K562 (cell line): ENCODE measurements at regions not wholly inside any gene's neighbourhood (a gene's known extent, or its start where the extent isn't known, plus 50 kb on each side); places are given as distances from the start of the nearest gene placed in this dataset.

Experiments used
- ATAC-seq: fragments of 200-7000 bp; cut with Tn5 transposase; 3 replicates; pipeline ENCODE4 v1.9.1; 2020; ENCODE audit warnings: moderate library complexity
- BruUV-seq: library from RNA; stranded (reverse); fragments of 400-500 nt; replicated peaks from 2 replicates; lab custom pipeline; 2021; lab: Mats Ljungman, UMichigan
- CTCF ChIA-PET: fragments of 300-600 bp; formaldehyde crosslinking; extraction: SDS; loops from one replicate; lab custom pipeline; 2021; ENCODE audit warnings: low intra/inter-chr PET ratio; lab: Yijun Ruan, JAX
- POLR2A ChIA-PET: fragments of 300-600, 350-650 bp; sonication (Branson Sonifier 250); formaldehyde crosslinking; extraction: SDS; loops from one replicate; lab custom pipeline; 2021; ENCODE audit warnings: antibody characterized with exemption, inconsistent platforms; lab: Yijun Ruan, JAX
- DNase-seq, 4 experiments: peaks; one replicate each; pipeline versions ENCODE4 v3.0.0 to v3.0.0-alpha.2; 2011 to 2018; ENCODE audit warnings: low spot score in 3 of 4, mixed read lengths in 3 of 4; ENCODE audit errors: extremely low read depth in 1 of 4
- FAIRE-seq: peaks from 2 replicates; lab custom pipeline; 2011; peaks lifted over from hg19 to GRCh38; lab: Jason Lieb, UNC
- H2AFZ ChIP-seq: 2 replicates; pipeline ENCODE4 v1.6.0; 2011; ENCODE audit warnings: low read depth, low read length, control low read depth, inconsistent platforms
- H3K27ac ChIP-seq: fragments of 200-600 bp; 3 replicates; pipeline ENCODE4 v1.8.0; 2011; ENCODE audit warnings: low read depth, mild to moderate bottlenecking, control low read depth, inconsistent platforms, low read length, moderate library complexity, mixed read lengths; ENCODE audit errors: extremely low read depth
- H3K27me3 ChIP-seq, 2 experiments: fragments of 300-600 bp in 1 of 2; 2 replicates in 1 of 2; 3 replicates in 1 of 2; pipeline versions ENCODE4 v1.6.0 to v1.8.0; 2011; ENCODE audit warnings: inconsistent platforms in 2 of 2, low read length in 2 of 2, mild to moderate bottlenecking in 1 of 2, mixed read lengths in 1 of 2, moderate library complexity in 1 of 2; ENCODE audit not compliant: control insufficient read depth in 2 of 2, insufficient read depth in 2 of 2
- H3K36me3 ChIP-seq: fragments of 300-600 bp; 3 replicates; pipeline ENCODE4 v1.8.0; 2011; ENCODE audit warnings: mild to moderate bottlenecking, low read length, inconsistent platforms; ENCODE audit not compliant: control insufficient read depth, insufficient read depth
- H3K4me1 ChIP-seq, 2 experiments: fragments of 200-600 bp in 1 of 2; replicated peaks in 1 of 2; 2 replicates in 1 of 2; 3 replicates in 1 of 2; pipeline versions ENCODE4 v1.5.1 to v1.8.0; 2011; ENCODE audit warnings: inconsistent platforms in 2 of 2, low read length in 2 of 2, mild to moderate bottlenecking in 1 of 2, mixed read lengths in 1 of 2, moderate library complexity in 1 of 2; ENCODE audit not compliant: control insufficient read depth in 2 of 2, insufficient read depth in 2 of 2
- H3K4me2 ChIP-seq: 2 replicates; pipeline ENCODE4 v1.6.1; 2011; ENCODE audit warnings: low read length, control low read depth, inconsistent platforms, mixed read lengths; ENCODE audit not compliant: insufficient read depth
- H3K4me3 ChIP-seq: fragments of 200-600 bp; sonication (generic), shearing (Covaris generic); 2 replicates; pipeline ENCODE4 v1.5.1; 2016; ENCODE audit warnings: control low read depth, inconsistent platforms
- H3K79me2 ChIP-seq: fragments of 200-600 bp; 3 replicates; pipeline ENCODE4 v1.8.0; 2011; ENCODE audit warnings: low read length, inconsistent platforms; ENCODE audit not compliant: control insufficient read depth, insufficient read depth
- H3K9ac ChIP-seq, 2 experiments: 2 replicates each; pipeline versions ENCODE4 v1.6.0 to v1.6.1; 2011; ENCODE audit warnings: low read depth in 2 of 2, low read length in 2 of 2, control low read depth in 1 of 2, inconsistent platforms in 1 of 2, mild to moderate bottlenecking in 1 of 2, mixed read lengths in 1 of 2; ENCODE audit not compliant: insufficient read depth in 1 of 2
- H3K9me1 ChIP-seq: one replicate; pipeline ENCODE4 v1.6.0; 2011; ENCODE audit warnings: inconsistent platforms, mild to moderate bottlenecking, low read length, moderate library complexity; ENCODE audit not compliant: control insufficient read depth, insufficient read depth
- H3K9me3 ChIP-seq: replicated peaks from 2 replicates; pipeline ENCODE4 v1.5.1; 2011; ENCODE audit warnings: low read depth, low read length, inconsistent platforms; ENCODE audit not compliant: control insufficient read depth, insufficient read depth
- H4K20me1 ChIP-seq: replicated peaks from 2 replicates; pipeline ENCODE4 v1.6.1; 2011; ENCODE audit warnings: low read length, inconsistent platforms, mixed read lengths; ENCODE audit not compliant: control insufficient read depth, insufficient read depth
- ARNT ChIP-seq, 2 experiments: fragments of 450-650 bp; IDR thresholded peaks; 2 replicates each; pipeline ENCODE4 v1.6.1; 2016; ENCODE audit warnings: mild to moderate bottlenecking in 1 of 2
- CBX3 ChIP-seq, 2 experiments: IDR thresholded peaks; 1 replicate in 1 of 2; 2 replicates in 1 of 2; pipeline ENCODE4 v1.6.1; 2012; ENCODE audit warnings: inconsistent platforms in 2 of 2, low read length in 2 of 2, borderline replicate concordance in 1 of 2, control low read depth in 1 of 2
- ELF1 ChIP-seq: fragments of 200-800 bp; sonication (Bioruptor generic); IDR thresholded peaks from 2 replicates; pipeline ENCODE4 v1.6.1; 2016; ENCODE audit warnings: missing genetic modification characterization, missing compliant biosample characterization
- GABPA ChIP-seq: fragments of 200-800 bp; sonication (Bioruptor generic); conservative IDR thresholded peaks from 2 replicates; pipeline ENCODE4 v1.6.1; 2016; ENCODE audit warnings: low read depth, missing genetic modification characterization, missing compliant biosample characterization
- HDGF ChIP-seq: fragments of 450-650 bp; IDR thresholded peaks from 2 replicates; pipeline ENCODE4 v1.6.1; 2016
- KDM5B ChIP-seq: fragments of 200-600 bp; sonication (generic); IDR thresholded peaks from 2 replicates; pipeline ENCODE4 v1.6.1; 2012; ENCODE audit warnings: low read depth, mild to moderate bottlenecking, moderate library complexity, low read length, control low read depth, inconsistent platforms; ENCODE audit not compliant: insufficient replicate concordance
- MAZ ChIP-seq, 2 experiments: fragments of 450-650 bp in 1 of 2; sonication (generic) in 1 of 2; formaldehyde crosslinking; IDR thresholded peaks in 1 of 2; conservative IDR thresholded peaks in 1 of 2; 2 replicates each; pipeline versions ENCODE4 v1.4.0 to v1.5.0; 2020; ENCODE audit warnings: mild to moderate bottlenecking in 1 of 2, missing genetic modification reagents in 1 of 2
- MEF2A ChIP-seq: IDR thresholded peaks from 2 replicates; pipeline ENCODE4 v1.6.1; 2011; ENCODE audit warnings: low read depth, mild to moderate bottlenecking, low read length, moderate library complexity; ENCODE audit not compliant: control insufficient read depth
- MEIS2 ChIP-seq: fragments of 450-650 bp; IDR thresholded peaks from 2 replicates; pipeline ENCODE4 v1.6.1; 2014; ENCODE audit warnings: mild to moderate bottlenecking; ENCODE audit not compliant: partially characterized antibody
- NFATC3 ChIP-seq: fragments of 450-650 bp; IDR thresholded peaks from 2 replicates; pipeline ENCODE4 v1.6.1; 2017; ENCODE audit warnings: mild to moderate bottlenecking
- PRMT5 ChIP-seq: sonication (generic); formaldehyde crosslinking; IDR thresholded peaks from 2 replicates; pipeline ENCODE4 v1.5.0; 2020; ENCODE audit warnings: missing genetic modification reagents
- RBBP5 ChIP-seq: fragments of 200-600 bp; sonication (generic); IDR thresholded peaks from 2 replicates; pipeline ENCODE4 v1.6.1; 2012; ENCODE audit warnings: borderline replicate concordance, mild to moderate bottlenecking, low read length, control low read depth, inconsistent platforms; ENCODE audit not compliant: insufficient read depth, poor library complexity, severe bottlenecking
- SMARCA5 ChIP-seq: fragments of 450-650 bp; IDR thresholded peaks from 2 replicates; pipeline ENCODE4 v1.6.1; 2016
- TAF7 ChIP-seq: fragments of 450-650 bp; IDR thresholded peaks from 2 replicates; pipeline ENCODE4 v1.6.1; 2016; ENCODE audit warnings: missing genetic modification characterization, missing compliant biosample characterization
- VEZF1 ChIP-seq: fragments of 200-800 bp; sonication (Bioruptor generic); IDR thresholded peaks from 2 replicates; pipeline ENCODE4 v1.6.1; 2017; ENCODE audit warnings: missing genetic modification characterization, missing compliant biosample characterization
- ZFP36 ChIP-seq: fragments of 150-350 bp; IDR thresholded peaks from 2 replicates; pipeline ENCODE4 v1.6.1; 2018; ENCODE audit warnings: low read length, low read depth; ENCODE audit not compliant: partially characterized antibody
- ZNF134 ChIP-seq: fragments of 250-450 bp; sonication (Bioruptor Pico); conservative IDR thresholded peaks from 2 replicates; pipeline ENCODE4 v1.4.0; 2020
- WGBS: fragments of 100-300 bp; shearing (Covaris generic); methylation state at CpG from one replicate; pipeline ENCODE4 v1.1.6; 2016; ENCODE audit warnings: low coverage, mixed read lengths; ENCODE audit not compliant: insufficient coverage; ENCODE audit errors: missing lambda C conversion rate; 5-methylcytosine and 5-hydroxymethylcytosine counted together
- in situ Hi-C: fragments of 300-500 bp; cut with MboI; formaldehyde crosslinking; loops from 4 replicates; pipeline ENCODE4 v1.15.0; 2018; ENCODE audit warnings: inconsistent platforms, mixed read lengths
- intact Hi-C: fragments of 100-400 bp; cut with micrococcal nuclease; formaldehyde crosslinking; loops from 2 replicates; pipeline ENCODE4 v1.14.2; 2022
- TF ChIP-seq, protein P1 (sequence below), 2 experiments: IDR thresholded peaks in 1 of 2; conservative IDR thresholded peaks in 1 of 2; 2 replicates each; pipeline ENCODE4 v1.6.1; 2016; ENCODE audit warnings: low read depth in 2 of 2, mild to moderate bottlenecking in 1 of 2, missing compliant biosample characterization in 1 of 2, missing genetic modification characterization in 1 of 2, moderate library complexity in 1 of 2

- 11% methylated on average over 6 of the region's 7 CpGs for WGBS
- POLR2A ChIA-PET, result interaction anchor here (0.6 kb wide), 2 partner anchors 34 to 283 kb away, joined by 3 read pairs; no protein-coding TSS in a partner anchor
- H3K4me2 ChIP-seq, result peak overlapping the region; percentile 59
- TF ChIP-seq CBX3 (IDR thresholded peaks at IDR 0.05; ENCODE audit: borderline replicate concordance in 1 of 2, low read length in 2 of 2) (no peak), VEZF1 (peak; percentile 79), MEF2A (no peak), PRMT5 (no peak), HDGF (0 out of 2 replicates have a peak, but pooled peaks have one; percentile 29), MAZ (CRISPR knock-in tag; conservative IDR thresholded peaks at IDR 0.05 in 1 of 2, IDR thresholded peaks at IDR 0.05 in 1 of 2) (peak in 1 of 2 experiments; percentile 22; a peak in 1 of 4 replicates), ZFP36 (peak; percentile 38), GABPA (peak; percentile 65), ZNF134 (CRISPR knock-in tag) (no peak), ELF1 (peak; percentile 54), MEIS2 (peak; percentile 77), RBBP5 (peak; percentile 45), NFATC3 (no peak), KDM5B (peak; percentile 14), SMARCA5 (peak; percentile 65; the same call in 1 of the 2 replicates), ARNT (IDR thresholded peaks at IDR 0.05) (no peak), TAF7 (tag) (no peak)
- TF ChIP-seq, protein P1, sequence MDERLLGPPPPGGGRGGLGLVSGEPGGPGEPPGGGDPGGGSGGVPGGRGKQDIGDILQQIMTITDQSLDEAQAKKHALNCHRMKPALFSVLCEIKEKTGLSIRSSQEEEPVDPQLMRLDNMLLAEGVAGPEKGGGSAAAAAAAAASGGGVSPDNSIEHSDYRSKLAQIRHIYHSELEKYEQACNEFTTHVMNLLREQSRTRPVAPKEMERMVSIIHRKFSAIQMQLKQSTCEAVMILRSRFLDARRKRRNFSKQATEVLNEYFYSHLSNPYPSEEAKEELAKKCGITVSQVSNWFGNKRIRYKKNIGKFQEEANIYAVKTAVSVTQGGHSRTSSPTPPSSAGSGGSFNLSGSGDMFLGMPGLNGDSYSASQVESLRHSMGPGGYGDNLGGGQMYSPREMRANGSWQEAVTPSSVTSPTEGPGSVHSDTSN (CRISPR knock-in tag; IDR thresholded peaks at IDR 0.05; ENCODE audit: low read depth), result no peak
- TF ChIP-seq, protein P1 (tag; conservative IDR thresholded peaks at IDR 0.05; ENCODE audit: low read depth), result peak; percentile 25; the same call in 1 of the 2 replicates
Observed at GRCh38 chr1:14334336-14335176, 263.9 kb upstream of the KAZN start.

More at GRCh38 chr1:14334336-14335176, 263.9 kb upstream of the KAZN start:
- DNase-seq (peak in 3 of 4 experiments; percentile 23 to 73 (median 39)), FAIRE-seq (peak; percentile 74), ATAC-seq (peak; percentile 97)
- no TSS peak for BruUV-seq
- in situ Hi-C loops (no loop called here), intact Hi-C loops (no loop called here)
- Histone ChIP-seq H3K9ac (no peak overlapping the region), H3K4me3 (no peak overlapping the region), H4K20me1 (no peaks in the 10 kb centered on the region), H3K79me2 (no peaks in the 10 kb centered on the region), H3K9me3 (no peaks in the 10 kb centered on the region), H3K27ac (peak overlapping the region; percentile 25; the same call in 2 of the 3 replicates), H2AFZ (peak overlapping the region; percentile 85), H3K4me1 (peaks cover 7% of the 10 kb centered on the region in 2 experiments), H3K9me1 (no peaks in the 10 kb centered on the region), H3K36me3 (no peaks in the 10 kb centered on the region), H3K27me3 (peaks cover under 1 to 5% of the 10 kb centered on the region in 2 experiments; a peak in 1 of 5 replicates)
- CTCF ChIA-PET, result no interaction called here
